ENCODE measurements at regions not wholly inside any gene's neighbourhood (a gene's known extent, or its start where the extent isn't known, plus 50 kb on each side); places are given as distances from the start of the nearest gene placed in this dataset.

- TF ChIP-seq RAD21 (IDR thresholded peaks at IDR 0.05; ENCODE audit: low read depth) (no peak), CTCF (IDR thresholded peaks at IDR 0.05 in 2 of 3, conservative IDR thresholded peaks at IDR 0.05 in 1 of 3; ENCODE audit: borderline replicate concordance in 1 of 3, insufficient read depth in 1 of 3, low read depth in 2 of 3, low read length in 2 of 3) (no peak), SRF (IDR thresholded peaks at IDR 0.05; ENCODE audit: low read depth) (no peak), JUND (IDR thresholded peaks at IDR 0.05) (no peak; the same call in 1 of the 2 replicates), TCF7L2 (IDR thresholded peaks at IDR 0.05; ENCODE audit: borderline replicate concordance, extremely low read depth, insufficient read depth, insufficient read length) (no peak), ZNF274 (IDR thresholded peaks at IDR 0.05; ENCODE audit: low read depth, low read length) (no peak), EZH2phosphoT487 (IDR thresholded peaks at IDR 0.05; ENCODE audit: borderline replicate concordance) (no peak)
Observed at GRCh38 chr15:100759698-100760356, 119.8 kb upstream of the ALDH1A3 start.
